ENCODE measurements at regions not wholly inside any gene's neighbourhood (a gene's known extent, or its start where the extent isn't known, plus 50 kb on each side); places are given as distances from the start of the nearest gene placed in this dataset.

GRCh38 chr5:105032917-105033316, 1470.3 kb upstream of the NUDT12 start:
- TF ChIP-seq CTCF (conservative IDR thresholded peaks at IDR 0.05) (no peak), ZFX (IDR thresholded peaks at IDR 0.05) (no peak)
